Breast epithelium (tissue), 3 donors: ENCODE measurements at regions not wholly inside any gene's neighbourhood (a gene's known extent, or its start where the extent isn't known, plus 50 kb on each side); places are given as distances from the start of the nearest gene placed in this dataset.

Source experiments
- CTCF ChIP-seq, 3 donors: fragments of 450-650 bp; IDR thresholded peaks; one replicate each; pipeline ENCODE4 v1.5.1; 2016 to 2017; ENCODE audit warnings: antibody characterized with exemption in 3 of 3, mild to moderate bottlenecking in 3 of 3, moderate library complexity in 3 of 3
- POLR2A ChIP-seq: fragments of 450-650 bp; IDR thresholded peaks from one replicate; pipeline ENCODE4 v1.6.1; 2016; ENCODE audit warnings: antibody characterized with exemption, mild to moderate bottlenecking, moderate library complexity

- no peak for TF ChIP-seq CTCF (IDR thresholded peaks at IDR 0.05)
- TF ChIP-seq POLR2A = no peak
Measured at GRCh38 chr1:58874757-58875755, 91.2 kb upstream of the JUN start.
